Gastroesophageal sphincter (tissue), 4 donors: ENCODE measurements at regions not wholly inside any gene's neighbourhood (a gene's known extent, or its start where the extent isn't known, plus 50 kb on each side); places are given as distances from the start of the nearest gene placed in this dataset.

Source experiments
- ATAC-seq: fragments of 150-250 bp; one replicate; pipeline ENCODE4 v1.9.1; 2016; ENCODE audit warnings: mild to moderate bottlenecking, moderate library complexity
- H3K27ac ChIP-seq, 4 donors: fragments of 200-600 bp; sonication (generic) in 3 of 4; 1 replicate in 3 of 4; 2 replicates in 1 of 4; pipeline ENCODE4 v1.5.1; 2016 to 2019
- H3K27me3 ChIP-seq: fragments of 200-600 bp; sonication (generic); one replicate; pipeline ENCODE4 v1.5.1; 2019
- H3K36me3 ChIP-seq, 2 donors: fragments of 200-600 bp; sonication (generic); one replicate each; pipeline ENCODE4 v1.5.1; 2019; ENCODE audit warnings: control low read depth in 1 of 2
- H3K4me1 ChIP-seq, 3 donors: fragments of 200-600 bp; sonication (generic); 1 replicate in 2 of 3; 2 replicates in 1 of 3; pipeline ENCODE4 v1.5.1; 2016 to 2019; ENCODE audit warnings: control low read depth in 2 of 3
- H3K4me3 ChIP-seq, 2 donors: fragments of 200-600 bp; sonication (generic); one replicate each; pipeline ENCODE4 v1.5.1; 2019; ENCODE audit warnings: mild to moderate bottlenecking in 1 of 2, moderate library complexity in 1 of 2
- H3K9me3 ChIP-seq, 3 donors: fragments of 200-600 bp; sonication (generic); one replicate each; pipeline ENCODE4 v1.5.1; 2017 to 2019; ENCODE audit warnings: control low read depth in 2 of 3
- CTCF ChIP-seq, 4 experiments: fragments of 200-600 bp in 2 of 4; fragments of 450-650 bp in 2 of 4; sonication (generic) in 1 of 4; IDR thresholded peaks; one replicate each; pipeline ENCODE4 v1.5.1; 2017 to 2019; ENCODE audit warnings: antibody characterized with exemption in 4 of 4, mild to moderate bottlenecking in 2 of 4, moderate library complexity in 2 of 4
- EP300 ChIP-seq: sonication (generic); formaldehyde crosslinking; IDR thresholded peaks from one replicate; pipeline ENCODE4 v1.6.1; 2017; ENCODE audit warnings: antibody characterized with exemption, mild to moderate bottlenecking
- POLR2A ChIP-seq, 2 donors: fragments of 450-650 bp; IDR thresholded peaks; one replicate each; pipeline ENCODE4 v1.6.1; 2017; ENCODE audit warnings: antibody characterized with exemption in 2 of 2, mild to moderate bottlenecking in 2 of 2, moderate library complexity in 1 of 2
- POLR2AphosphoS5 ChIP-seq: sonication (generic); formaldehyde crosslinking; IDR thresholded peaks from one replicate; pipeline ENCODE4 v1.6.1; 2017; ENCODE audit warnings: antibody characterized with exemption
- WGBS, 2 donors: methylation state at CpG; one replicate each; pipeline ENCODE4 v1.1.5; 2018; ENCODE audit warnings: low coverage in 1 of 2; 5-methylcytosine and 5-hydroxymethylcytosine counted together

GRCh38 chr15:45743426-45744235 is 108.8 kb downstream of the SQOR start:
- peaks cover 6% of the 10 kb centered on the region for H3K27me3 ChIP-seq
- TF ChIP-seq POLR2A (IDR thresholded peaks at IDR 0.05) (no peak), CTCF (IDR thresholded peaks at IDR 0.05) (no peak), EP300 (no peak), POLR2AphosphoS5 (no peak)
- H3K27ac ChIP-seq, result no peak overlapping the region
- H3K9me3 ChIP-seq, result peaks cover 0 to 7% (median 0%) of the 10 kb centered on the region in 3 donors
- no peak for ATAC-seq
- H3K4me1 ChIP-seq, result no peaks in the 10 kb centered on the region
- H3K4me3 ChIP-seq, result no peak overlapping the region
- no peaks in the 10 kb centered on the region for H3K36me3 ChIP-seq
- 53 to 55% methylated on average over 15 to 16 of the region's 16 CpGs for WGBS, 2 donors

GRCh38 chr15:45744236-45744589 is 109.4 kb downstream of the SQOR start:
- no peak for ATAC-seq
- WGBS, 2 donors, result 62 to 74% methylated on average over 4 of the region's 4 CpGs
- no peak overlapping the region for H3K4me3 ChIP-seq
- no peaks in the 10 kb centered on the region for H3K36me3 ChIP-seq
- no peaks in the 10 kb centered on the region for H3K4me1 ChIP-seq
- no peak for TF ChIP-seq POLR2A (IDR thresholded peaks at IDR 0.05)
- H3K9me3 ChIP-seq, result peaks cover 0 to 7% (median 0%) of the 10 kb centered on the region in 3 donors
- H3K27ac ChIP-seq, result no peak overlapping the region
- H3K27me3 ChIP-seq, result peaks cover 6% of the 10 kb centered on the region

GRCh38 chr15:45747426-45747825 is 112.6 kb downstream of the SQOR start:
- TF ChIP-seq POLR2AphosphoS5 (no peak), EP300 (no peak), CTCF (IDR thresholded peaks at IDR 0.05) (no peak), POLR2A (IDR thresholded peaks at IDR 0.05) (no peak)
- Histone ChIP-seq H3K4me1 (no peaks in the 10 kb centered on the region), H3K4me3 (no peak overlapping the region), H3K36me3 (no peaks in the 10 kb centered on the region), H3K27me3 (peaks cover 6% of the 10 kb centered on the region), H3K27ac (no peak overlapping the region), H3K9me3 (no peaks in the 10 kb centered on the region)
- 0 to 67% methylated on average over 1 of the region's 3 CpGs for WGBS, 2 donors
- no peak for ATAC-seq

- Histone ChIP-seq H3K4me3 (no peak overlapping the region), H3K27ac (no peak overlapping the region), H3K36me3 (no peaks in the 10 kb centered on the region), H3K27me3 (no peaks in the 10 kb centered on the region), H3K4me1 (no peaks in the 10 kb centered on the region), H3K9me3 (no peaks in the 10 kb centered on the region)
- no peak for ATAC-seq
- TF ChIP-seq CTCF (IDR thresholded peaks at IDR 0.05), result no peak
- no peak for TF ChIP-seq EP300
- TF ChIP-seq POLR2AphosphoS5, result no peak
- no peak for TF ChIP-seq POLR2A (IDR thresholded peaks at IDR 0.05)
- 45% methylated on average over 2 to 3 of the region's 3 CpGs for WGBS, 2 donors
Observed at GRCh38 chr15:45751629-45752028, 116.8 kb downstream of the SQOR start.

GRCh38 chr15:45759936-45760335 is 125.1 kb downstream of the SQOR start:
- H3K36me3 ChIP-seq, result no peaks in the 10 kb centered on the region
- no peaks in the 10 kb centered on the region for H3K27me3 ChIP-seq
- no peaks in the 10 kb centered on the region for H3K4me1 ChIP-seq
- TF ChIP-seq CTCF (IDR thresholded peaks at IDR 0.05) (no peak), POLR2A (IDR thresholded peaks at IDR 0.05) (no peak), EP300 (no peak), POLR2AphosphoS5 (no peak)
- ATAC-seq, result no peak
- no peak overlapping the region for H3K27ac ChIP-seq
- 28% methylated on average over 3 of the region's 3 CpGs; no CpG with 5 or more reads in 1 of the 2 donors for WGBS, 2 donors
- H3K4me3 ChIP-seq, result no peak overlapping the region
- H3K9me3 ChIP-seq, result no peaks in the 10 kb centered on the region
